ENCODE measurements at regions not wholly inside any gene's neighbourhood (a gene's known extent, or its start where the extent isn't known, plus 50 kb on each side); places are given as distances from the start of the nearest gene placed in this dataset.

GRCh38 chr5:26024774-26025173 is 1013.6 kb downstream of the CDH9 start (continued):
- TF ChIP-seq ZNF592 (IDR thresholded peaks at IDR 0.05) (no peak), SMARCA5 (IDR thresholded peaks at IDR 0.05) (no peak), RELA (IDR thresholded peaks at IDR 0.05; ENCODE audit: borderline replicate concordance, partially characterized antibody) (no peak), SPI1 (IDR thresholded peaks at IDR 0.05; ENCODE audit: borderline replicate concordance, insufficient read depth, low read depth, low read length) (no peak), MEF2A (IDR thresholded peaks at IDR 0.05; ENCODE audit: insufficient read depth, low read depth, low read length) (no peak), TAF1 (IDR thresholded peaks at IDR 0.05; ENCODE audit: borderline replicate concordance, low read depth, low read length) (no peak), NFXL1 (IDR thresholded peaks at IDR 0.05; ENCODE audit: borderline replicate concordance) (no peak), TCF3 (IDR thresholded peaks at IDR 0.05; ENCODE audit: borderline replicate concordance, insufficient read depth, low read depth, low read length) (no peak)

DNA sequence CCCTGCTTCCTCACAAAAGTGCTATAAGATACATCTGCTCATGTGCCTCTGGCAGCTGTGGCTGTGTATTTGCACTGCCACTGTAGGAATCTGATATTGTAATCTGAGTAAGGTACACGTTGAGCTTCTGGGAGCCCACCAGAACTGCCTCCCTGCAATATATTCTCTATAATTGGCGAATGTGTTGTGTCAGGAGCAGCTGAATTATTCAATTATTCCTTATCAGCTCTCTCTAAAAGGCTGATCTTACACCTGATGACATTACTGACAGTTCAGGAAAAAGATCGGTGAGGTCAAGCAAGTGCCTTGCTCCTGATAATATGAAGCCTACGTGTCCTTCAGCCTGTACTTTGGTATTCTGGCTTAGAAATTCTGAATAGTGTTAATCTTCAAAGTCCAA is 1015.0 kb downstream of the CDH9 start:
- Histone ChIP-seq H3K79me2 (ENCODE audit: control insufficient read depth, insufficient read depth, low read length) (no peaks in the 10 kb centered on the region), H3K9me3 (replicated peaks; ENCODE audit: control insufficient read depth, insufficient read depth, low read length) (no peaks in the 10 kb centered on the region), H3K4me1 (ENCODE audit: control insufficient read depth, insufficient read depth, low read length) (no peaks in the 10 kb centered on the region), H2AFZ (ENCODE audit: control insufficient read depth, low read depth, low read length) (no peak overlapping the region), H3K27me3 (replicated peaks in 1 of 2; ENCODE audit: control insufficient read depth in 2 of 2, insufficient read depth in 2 of 2, low read length in 1 of 2) (no peaks in the 10 kb centered on the region), H4K20me1 (ENCODE audit: control insufficient read depth, insufficient read depth) (no peaks in the 10 kb centered on the region), H3K36me3 (ENCODE audit: control insufficient read depth in 2 of 2, insufficient read depth in 2 of 2, low read length in 1 of 2) (no peaks in the 10 kb centered on the region), H3K9ac (ENCODE audit: control insufficient read depth, insufficient read depth, low read length) (no peak overlapping the region), H3K27ac (ENCODE audit: control insufficient read depth, insufficient read depth) (no peak overlapping the region), H3K4me2 (ENCODE audit: control insufficient read depth, insufficient read depth) (no peak overlapping the region), H3K4me3 (no peak overlapping the region)
- no peak for FAIRE-seq
- BruUV-seq (replicated peaks) = no TSS peak
- ATAC-seq = no peak
- intact Hi-C loops (cut with micrococcal nuclease; ENCODE audit: unreplicated experiment) (loop anchor here (5.0 kb wide), 1 partner anchor 459 kb away; no protein-coding TSS in a partner anchor), in situ Hi-C loops (cut with MboI) (no loop called here)
- SMC1A ChIA-PET (ENCODE audit: uncharacterized antibody, unreplicated experiment) = no interaction called here
- DNase-seq (ENCODE audit: low read depth, low spot score) = no peak
- CTCF ChIA-PET = interaction anchor here (1.0 to 1.6 kb wide), 2 partner anchors 459 to 677 kb away, joined by 3 to 4 read pairs; no protein-coding TSS in a partner anchor
- RAD21 ChIA-PET (ENCODE audit: unreplicated experiment) = interaction anchor here (0.8 to 1.3 kb wide), 3 partner anchors 461 to 678 kb away, joined by 3 to 4 read pairs (median 3); no protein-coding TSS in a partner anchor
- WGBS (ENCODE audit: insufficient coverage, insufficient replicate concordance, low lambda C conversion rate, missing lambda C conversion rate) = 25% methylated on average over 4 of the region's 4 CpGs
- POLR2A ChIA-PET = no interaction called here
- no peak for TF ChIP-seq KLF5 (IDR thresholded peaks at IDR 0.05; ENCODE audit: partially characterized antibody)
- no peak for TF ChIP-seq NR2C1 (IDR thresholded peaks at IDR 0.05)
- TF ChIP-seq, protein P1, sequence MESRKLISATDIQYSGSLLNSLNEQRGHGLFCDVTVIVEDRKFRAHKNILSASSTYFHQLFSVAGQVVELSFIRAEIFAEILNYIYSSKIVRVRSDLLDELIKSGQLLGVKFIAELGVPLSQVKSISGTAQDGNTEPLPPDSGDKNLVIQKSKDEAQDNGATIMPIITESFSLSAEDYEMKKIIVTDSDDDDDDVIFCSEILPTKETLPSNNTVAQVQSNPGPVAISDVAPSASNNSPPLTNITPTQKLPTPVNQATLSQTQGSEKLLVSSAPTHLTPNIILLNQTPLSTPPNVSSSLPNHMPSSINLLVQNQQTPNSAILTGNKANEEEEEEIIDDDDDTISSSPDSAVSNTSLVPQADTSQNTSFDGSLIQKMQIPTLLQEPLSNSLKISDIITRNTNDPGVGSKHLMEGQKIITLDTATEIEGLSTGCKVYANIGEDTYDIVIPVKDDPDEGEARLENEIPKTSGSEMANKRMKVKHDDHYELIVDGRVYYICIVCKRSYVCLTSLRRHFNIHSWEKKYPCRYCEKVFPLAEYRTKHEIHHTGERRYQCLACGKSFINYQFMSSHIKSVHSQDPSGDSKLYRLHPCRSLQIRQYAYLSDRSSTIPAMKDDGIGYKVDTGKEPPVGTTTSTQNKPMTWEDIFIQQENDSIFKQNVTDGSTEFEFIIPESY (IDR thresholded peaks at IDR 0.05) = no peak
- no peak for TF ChIP-seq E2F8 (IDR thresholded peaks at IDR 0.05; ENCODE audit: low read depth, partially characterized antibody)
